ENCODE measurements at regions not wholly inside any gene's neighbourhood (a gene's known extent, or its start where the extent isn't known, plus 50 kb on each side); places are given as distances from the start of the nearest gene placed in this dataset.

DNA sequence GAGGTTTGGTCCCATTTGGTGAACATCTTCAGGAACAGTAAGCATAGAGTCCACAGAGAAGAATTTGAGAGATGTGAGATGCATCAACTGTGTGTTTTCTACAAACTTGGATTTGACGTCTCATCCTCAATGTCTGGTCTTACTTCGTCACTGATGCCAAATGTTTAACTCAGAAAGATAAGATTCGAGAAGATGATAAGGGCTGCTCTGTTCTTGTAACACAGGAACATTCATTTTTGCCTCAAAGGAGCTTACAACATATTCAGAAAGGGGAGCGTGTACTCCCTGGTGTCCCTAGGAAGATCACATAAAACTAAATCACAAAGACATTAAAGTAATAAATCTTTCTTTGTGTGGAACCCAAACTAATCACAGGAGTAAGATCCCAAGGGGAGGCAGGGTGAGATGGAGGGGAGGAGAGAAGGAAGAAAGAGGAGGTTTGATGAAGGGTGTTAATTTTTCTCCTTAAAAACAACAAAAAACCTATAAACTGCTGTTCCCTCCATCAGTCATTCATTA, 247.7 kb upstream of the IRS2 start:
- TF ChIP-seq, protein P1, sequence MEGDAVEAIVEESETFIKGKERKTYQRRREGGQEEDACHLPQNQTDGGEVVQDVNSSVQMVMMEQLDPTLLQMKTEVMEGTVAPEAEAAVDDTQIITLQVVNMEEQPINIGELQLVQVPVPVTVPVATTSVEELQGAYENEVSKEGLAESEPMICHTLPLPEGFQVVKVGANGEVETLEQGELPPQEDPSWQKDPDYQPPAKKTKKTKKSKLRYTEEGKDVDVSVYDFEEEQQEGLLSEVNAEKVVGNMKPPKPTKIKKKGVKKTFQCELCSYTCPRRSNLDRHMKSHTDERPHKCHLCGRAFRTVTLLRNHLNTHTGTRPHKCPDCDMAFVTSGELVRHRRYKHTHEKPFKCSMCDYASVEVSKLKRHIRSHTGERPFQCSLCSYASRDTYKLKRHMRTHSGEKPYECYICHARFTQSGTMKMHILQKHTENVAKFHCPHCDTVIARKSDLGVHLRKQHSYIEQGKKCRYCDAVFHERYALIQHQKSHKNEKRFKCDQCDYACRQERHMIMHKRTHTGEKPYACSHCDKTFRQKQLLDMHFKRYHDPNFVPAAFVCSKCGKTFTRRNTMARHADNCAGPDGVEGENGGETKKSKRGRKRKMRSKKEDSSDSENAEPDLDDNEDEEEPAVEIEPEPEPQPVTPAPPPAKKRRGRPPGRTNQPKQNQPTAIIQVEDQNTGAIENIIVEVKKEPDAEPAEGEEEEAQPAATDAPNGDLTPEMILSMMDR (conservative IDR thresholded peaks at IDR 0.05; ENCODE audit: low read length) = no peak
- TF ChIP-seq EZH2phosphoT487 (IDR thresholded peaks at IDR 0.05; ENCODE audit: borderline replicate concordance, low read depth, low read length) = no peak
- H3K9me2 ChIP-seq (ENCODE audit: insufficient read depth, low read length) = no peaks in the 10 kb centered on the region
- POLR2A ChIA-PET = no interaction called here

DNA sequence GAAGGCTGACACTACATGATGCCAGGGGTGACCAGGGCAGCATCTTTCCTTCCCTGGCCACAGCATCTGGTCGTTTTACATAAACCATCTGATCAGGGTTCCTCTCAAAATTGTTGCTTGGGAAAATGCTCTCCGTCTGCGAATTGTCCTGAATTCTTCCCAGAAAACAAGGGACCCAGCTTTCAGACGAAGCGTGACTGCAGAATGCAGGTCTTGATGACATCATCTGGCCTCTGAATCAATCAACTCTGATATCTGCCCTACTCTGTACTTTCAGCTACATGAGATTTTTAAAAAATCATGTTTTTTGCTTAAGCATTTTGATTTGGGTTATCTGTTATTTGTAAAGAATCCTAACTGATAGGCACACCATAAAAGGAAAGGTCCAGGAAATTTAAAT, 246.6 kb upstream of the IRS2 start:
- BruUV-seq (replicated peaks) = no TSS peak
- no peak for DNase-seq (ENCODE audit: low spot score)
- CTCF ChIA-PET (ENCODE audit: unreplicated experiment) = no interaction called here

More for the DNA sequence above, 247.7 kb upstream of the IRS2 start:
- no TSS peak for BruUV-seq (replicated peaks)
- CTCF ChIA-PET (ENCODE audit: unreplicated experiment) = no interaction called here
- no peak overlapping the region for H3K27ac ChIP-seq (ENCODE audit: low read depth, low read length, poor library complexity, severe bottlenecking)
- no peak overlapping the region for H3K4me3 ChIP-seq (ENCODE audit: low read depth, low read length, poor library complexity, severe bottlenecking)
- DNase-seq (ENCODE audit: low spot score) = no peak
- no peaks in the 10 kb centered on the region for H3K4me1 ChIP-seq (ENCODE audit: insufficient read depth, low read length, poor library complexity, severe bottlenecking)
- no peak overlapping the region for H3K4me2 ChIP-seq (ENCODE audit: low read length)
- H3K79me2 ChIP-seq (ENCODE audit: insufficient read depth, low read depth, low read length) = no peaks in the 10 kb centered on the region
- no peaks in the 10 kb centered on the region for H4K20me1 ChIP-seq (ENCODE audit: insufficient read depth, low read length)
- no peaks in the 10 kb centered on the region for H3K36me3 ChIP-seq (ENCODE audit: insufficient read depth, low read length)
- intact Hi-C loops (cut with micrococcal nuclease; ENCODE audit: unreplicated experiment) = no loop called here
- no peak overlapping the region for H2AFZ ChIP-seq (ENCODE audit: low read length)
- no peaks in the 10 kb centered on the region for H3K9me3 ChIP-seq (ENCODE audit: low read length)

DNA sequence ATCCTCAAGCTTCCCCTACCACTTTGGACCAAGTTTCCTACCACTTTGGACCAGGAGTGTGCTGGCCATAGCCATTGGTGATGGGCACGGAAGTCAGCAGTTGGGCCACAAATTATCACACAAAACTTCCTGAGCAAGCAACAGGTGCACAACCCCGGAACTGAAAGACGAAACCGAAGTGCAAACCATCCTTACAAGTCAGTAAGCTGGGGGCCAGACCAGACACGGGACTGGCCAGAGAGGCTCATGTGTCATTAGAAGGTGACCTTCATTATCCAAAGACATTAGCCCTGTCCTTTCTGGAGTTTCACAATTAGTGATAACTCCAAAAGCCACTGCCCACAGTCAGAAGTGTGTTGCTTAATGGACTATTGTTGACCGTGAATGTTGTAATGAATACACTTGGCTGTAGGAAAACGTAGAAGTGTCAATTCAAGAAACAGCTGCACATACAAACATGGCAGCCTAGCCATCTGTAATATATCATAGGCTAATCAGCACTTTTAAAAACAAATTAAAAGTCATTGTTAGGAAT, 244.1 kb upstream of the IRS2 start:
- no peak overlapping the region for H3K27ac ChIP-seq (ENCODE audit: low read depth, low read length, poor library complexity, severe bottlenecking)
- no TSS peak for BruUV-seq (replicated peaks)
- TF ChIP-seq, protein P1 (conservative IDR thresholded peaks at IDR 0.05; ENCODE audit: low read length) = no peak
- no peak for TF ChIP-seq EZH2phosphoT487 (IDR thresholded peaks at IDR 0.05; ENCODE audit: borderline replicate concordance, low read depth, low read length)
- H3K79me2 ChIP-seq (ENCODE audit: insufficient read depth, low read depth, low read length) = no peaks in the 10 kb centered on the region
- POLR2A ChIA-PET = no interaction called here
- H3K4me1 ChIP-seq (ENCODE audit: insufficient read depth, low read length, poor library complexity, severe bottlenecking) = no peaks in the 10 kb centered on the region
- intact Hi-C loops (cut with micrococcal nuclease; ENCODE audit: unreplicated experiment) = no loop called here
- H2AFZ ChIP-seq (ENCODE audit: low read length) = no peak overlapping the region
- no peak for DNase-seq (ENCODE audit: low spot score)
- H4K20me1 ChIP-seq (ENCODE audit: insufficient read depth, low read length) = no peaks in the 10 kb centered on the region
- no peaks in the 10 kb centered on the region for H3K9me3 ChIP-seq (ENCODE audit: low read length)
- H3K9me2 ChIP-seq (ENCODE audit: insufficient read depth, low read length) = no peaks in the 10 kb centered on the region
- CTCF ChIA-PET (ENCODE audit: unreplicated experiment) = no interaction called here
- H3K36me3 ChIP-seq (ENCODE audit: insufficient read depth, low read length) = no peaks in the 10 kb centered on the region
- no peak overlapping the region for H3K4me3 ChIP-seq (ENCODE audit: low read depth, low read length, poor library complexity, severe bottlenecking)
- H3K4me2 ChIP-seq (ENCODE audit: low read length) = no peak overlapping the region

More for the DNA sequence above, 246.6 kb upstream of the IRS2 start:
- TF ChIP-seq EZH2phosphoT487 (IDR thresholded peaks at IDR 0.05; ENCODE audit: borderline replicate concordance, low read depth, low read length) = no peak
- TF ChIP-seq, protein P1 (conservative IDR thresholded peaks at IDR 0.05; ENCODE audit: low read length) = no peak
- no peaks in the 10 kb centered on the region for H3K9me3 ChIP-seq (ENCODE audit: low read length)
- no peak overlapping the region for H2AFZ ChIP-seq (ENCODE audit: low read length)
- H3K79me2 ChIP-seq (ENCODE audit: insufficient read depth, low read depth, low read length) = no peaks in the 10 kb centered on the region
- H3K36me3 ChIP-seq (ENCODE audit: insufficient read depth, low read length) = no peaks in the 10 kb centered on the region
- H3K4me3 ChIP-seq (ENCODE audit: low read depth, low read length, poor library complexity, severe bottlenecking) = no peak overlapping the region
- H3K27ac ChIP-seq (ENCODE audit: low read depth, low read length, poor library complexity, severe bottlenecking) = no peak overlapping the region
- H3K4me2 ChIP-seq (ENCODE audit: low read length) = no peak overlapping the region
- no peaks in the 10 kb centered on the region for H3K4me1 ChIP-seq (ENCODE audit: insufficient read depth, low read length, poor library complexity, severe bottlenecking)
- H3K9me2 ChIP-seq (ENCODE audit: insufficient read depth, low read length) = no peaks in the 10 kb centered on the region
- intact Hi-C loops (cut with micrococcal nuclease; ENCODE audit: unreplicated experiment) = no loop called here
- POLR2A ChIA-PET = no interaction called here
- H4K20me1 ChIP-seq (ENCODE audit: insufficient read depth, low read length) = no peaks in the 10 kb centered on the region
